ENCODE measurements at regions not wholly inside any gene's neighbourhood (a gene's known extent, or its start where the extent isn't known, plus 50 kb on each side); places are given as distances from the start of the nearest gene placed in this dataset.

DNA sequence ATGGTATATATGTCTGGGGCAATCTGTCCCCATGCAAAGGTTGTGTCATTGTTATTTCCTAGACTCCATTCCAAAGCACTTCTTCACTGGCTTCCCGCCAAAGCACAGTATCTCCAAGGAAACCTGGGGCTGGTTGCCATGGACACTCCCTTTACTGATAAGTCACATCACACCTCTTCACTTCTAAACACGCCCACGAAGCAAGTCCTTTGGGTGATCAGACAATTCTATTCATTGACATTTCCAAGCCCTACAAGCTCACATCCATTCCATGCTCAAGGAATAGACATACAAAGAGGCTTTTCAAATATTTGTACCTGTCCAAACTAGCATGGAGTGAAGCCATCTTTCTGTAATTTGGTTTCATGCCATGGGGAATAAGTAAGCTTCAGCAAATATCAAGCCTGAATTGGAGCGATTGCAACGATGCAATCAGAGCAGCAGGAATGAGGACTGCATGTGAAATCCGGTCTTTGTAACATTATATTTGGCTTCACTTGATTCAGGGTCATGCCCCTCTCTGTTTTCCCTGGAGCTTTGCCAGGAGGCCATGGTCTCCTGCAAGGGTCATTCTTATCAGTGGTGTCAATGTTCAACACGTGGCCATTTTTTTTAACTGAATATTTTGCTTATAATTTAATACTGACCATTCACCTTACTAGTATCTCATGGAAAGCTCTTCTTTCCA is 201.6 kb upstream of the TMC3 start:
- H3K9me3 ChIP-seq (ENCODE audit: control insufficient read depth in 2 of 3, insufficient read depth in 1 of 3, low read length in 3 of 3): no peaks in the 10 kb centered on the region
- TF ChIP-seq CTCF (IDR thresholded peaks at IDR 0.05; ENCODE audit: borderline replicate concordance, extremely low read depth, insufficient read depth): no peak
- no peak overlapping the region for H3K4me3 ChIP-seq (ENCODE audit: low read length in 3 of 3)
- intact Hi-C loops (cut with DNase I): no loop called here
- H3K27me3 ChIP-seq (ENCODE audit: control insufficient read depth, insufficient read depth, low read length): no peaks in the 10 kb centered on the region
- peak in 3 of 5 donors; percentile 22 to 43 (median 27) for DNase-seq
- no peaks in the 10 kb centered on the region for H3K4me1 ChIP-seq (ENCODE audit: control insufficient read depth in 2 of 3, insufficient read depth in 2 of 3, low read depth in 1 of 3, low read length in 3 of 3)
- H3K36me3 ChIP-seq (ENCODE audit: control insufficient read depth in 2 of 3, insufficient read depth in 3 of 3, low read length in 3 of 3): no peaks in the 10 kb centered on the region
- no peak overlapping the region for H3K9ac ChIP-seq (ENCODE audit: low read length in 3 of 3)
- no peak overlapping the region for H3K27ac ChIP-seq (ENCODE audit: low read depth in 2 of 2, low read length in 2 of 2)
- FAIRE-seq: no peak

DNA sequence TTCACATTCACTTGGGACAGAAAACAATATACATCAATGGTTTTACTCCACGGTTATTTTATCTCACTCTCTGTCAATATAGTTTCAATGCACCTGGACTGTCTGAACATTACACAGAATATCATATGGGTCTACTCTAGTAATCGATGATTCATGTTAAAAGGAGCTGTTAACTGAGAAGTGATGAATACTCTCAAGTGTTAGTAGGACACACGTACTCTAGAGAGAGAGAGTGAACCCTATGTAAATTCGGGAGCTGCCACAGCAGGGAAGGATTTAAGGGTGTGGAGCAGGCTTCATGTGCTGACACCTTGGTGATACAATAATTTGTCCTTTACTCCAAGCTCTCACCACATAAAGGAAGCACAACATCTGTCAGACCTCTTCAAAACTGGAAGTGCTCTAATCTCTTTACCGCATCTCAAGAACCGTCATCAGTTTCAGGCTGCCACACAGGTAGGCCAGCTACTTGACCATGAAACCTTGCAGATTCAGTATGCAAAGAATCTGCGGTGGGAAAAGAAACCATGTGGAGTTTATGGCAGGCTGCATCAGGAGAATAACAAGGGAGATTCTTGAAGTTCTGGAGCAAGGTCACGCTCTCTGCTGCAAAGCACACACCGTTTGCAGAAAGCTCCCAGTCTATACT is 199.2 kb upstream of the TMC3 start:
- no peak for TF ChIP-seq CTCF (IDR thresholded peaks at IDR 0.05; ENCODE audit: borderline replicate concordance, extremely low read depth, insufficient read depth)
- H3K9me3 ChIP-seq (ENCODE audit: control insufficient read depth in 2 of 3, insufficient read depth in 1 of 3, low read length in 3 of 3): no peaks in the 10 kb centered on the region
- FAIRE-seq (no peak), DNase-seq (no peak)
- no peaks in the 10 kb centered on the region for H3K36me3 ChIP-seq (ENCODE audit: control insufficient read depth in 2 of 3, insufficient read depth in 3 of 3, low read length in 3 of 3)
- H3K4me3 ChIP-seq (ENCODE audit: low read length in 3 of 3): no peak overlapping the region
- no peak overlapping the region for H3K9ac ChIP-seq (ENCODE audit: low read length in 3 of 3)
- intact Hi-C loops (cut with DNase I): no loop called here
- H3K27ac ChIP-seq (ENCODE audit: low read depth in 2 of 2, low read length in 2 of 2): no peak overlapping the region
- H3K4me1 ChIP-seq (ENCODE audit: control insufficient read depth in 2 of 3, insufficient read depth in 2 of 3, low read depth in 1 of 3, low read length in 3 of 3): no peaks in the 10 kb centered on the region
- no peaks in the 10 kb centered on the region for H3K27me3 ChIP-seq (ENCODE audit: control insufficient read depth, insufficient read depth, low read length)

DNA sequence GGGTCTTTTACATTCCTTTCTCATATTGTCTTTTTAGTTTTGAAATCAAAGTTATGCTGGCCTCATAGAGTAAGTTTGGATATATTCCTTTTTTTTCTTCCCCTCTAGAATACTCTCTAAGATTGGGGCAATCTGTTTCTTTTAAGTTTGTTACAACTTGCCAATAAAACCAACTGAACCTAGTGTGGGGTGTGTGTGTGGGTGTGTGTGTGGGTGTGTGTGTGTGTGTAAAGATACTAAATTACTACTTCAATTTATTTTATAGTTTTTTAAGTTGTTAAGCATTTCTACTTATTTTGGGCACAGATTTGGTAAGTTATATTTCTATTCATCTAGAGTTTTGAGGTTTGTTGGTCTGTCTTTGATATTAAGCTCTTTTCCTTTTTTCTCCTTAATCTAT is 198.2 kb upstream of the TMC3 start:
- H3K9ac ChIP-seq (ENCODE audit: low read length in 3 of 3): no peak overlapping the region
- FAIRE-seq: no peak
- H3K27me3 ChIP-seq (ENCODE audit: control insufficient read depth, insufficient read depth, low read length): no peaks in the 10 kb centered on the region
- H3K4me3 ChIP-seq (ENCODE audit: low read length in 3 of 3): no peak overlapping the region
- no peaks in the 10 kb centered on the region for H3K4me1 ChIP-seq (ENCODE audit: control insufficient read depth in 2 of 3, insufficient read depth in 2 of 3, low read depth in 1 of 3, low read length in 3 of 3)
- no peak for TF ChIP-seq CTCF (IDR thresholded peaks at IDR 0.05; ENCODE audit: borderline replicate concordance, extremely low read depth, insufficient read depth)
- no peak overlapping the region for H3K27ac ChIP-seq (ENCODE audit: low read depth in 2 of 2, low read length in 2 of 2)
- H3K36me3 ChIP-seq (ENCODE audit: control insufficient read depth in 2 of 3, insufficient read depth in 3 of 3, low read length in 3 of 3): no peaks in the 10 kb centered on the region
- intact Hi-C loops (cut with DNase I): no loop called here
- H3K9me3 ChIP-seq (ENCODE audit: control insufficient read depth in 2 of 3, insufficient read depth in 1 of 3, low read length in 3 of 3): no peaks in the 10 kb centered on the region
- DNase-seq: no peak

Measured in kidney (tissue), 13 donors.